KMS-11 (cell line): ENCODE measurements at regions not wholly inside any gene's neighbourhood (a gene's known extent, or its start where the extent isn't known, plus 50 kb on each side); places are given as distances from the start of the nearest gene placed in this dataset.

Experiments
- H2AFZ ChIP-seq: fragments of 200-600 bp; sonication (generic); 2 replicates; pipeline ENCODE4 v1.6.1; 2016; ENCODE audit warnings: antibody characterized with exemption, mixed run types, low read depth
- H3K27ac ChIP-seq: fragments of 200-600 bp; sonication (generic); 2 replicates; pipeline ENCODE4 v1.6.1; 2016; ENCODE audit warnings: mild to moderate bottlenecking, mixed run types
- H3K27me3 ChIP-seq: fragments of 200-600 bp; sonication (generic); 2 replicates; pipeline ENCODE4 v1.6.1; 2017; ENCODE audit warnings: mild to moderate bottlenecking, low read depth, mixed run types, moderate library complexity; ENCODE audit not compliant: insufficient read depth
- H3K36me3 ChIP-seq: fragments of 200-600 bp; sonication (generic); 2 replicates; pipeline ENCODE4 v1.6.1; 2017; ENCODE audit warnings: mild to moderate bottlenecking, mixed run types; ENCODE audit not compliant: insufficient read depth
- H3K4me1 ChIP-seq: fragments of 200-600 bp; sonication (generic); 2 replicates; pipeline ENCODE4 v1.6.1; 2016; ENCODE audit warnings: mild to moderate bottlenecking, low read depth, mixed run types; ENCODE audit not compliant: poor library complexity, severe bottlenecking
- H3K4me2 ChIP-seq: fragments of 200-600 bp; sonication (generic); 2 replicates; pipeline ENCODE4 v1.7.0; 2016; ENCODE audit warnings: mild to moderate bottlenecking, mixed run types
- H3K4me3 ChIP-seq: fragments of 200-600 bp; sonication (generic); IDR thresholded peaks from 2 replicates; pipeline ENCODE4 v1.6.1; 2017; ENCODE audit warnings: low read depth, low read length, mixed read lengths; ENCODE audit not compliant: insufficient read depth
- H3K79me2 ChIP-seq: fragments of 200-600 bp; sonication (generic); 2 replicates; pipeline ENCODE4 v1.6.1; 2016; ENCODE audit warnings: low read depth, mixed run types; ENCODE audit not compliant: insufficient read depth
- H3K9ac ChIP-seq: fragments of 200-600 bp; sonication (generic); 2 replicates; pipeline ENCODE4 v1.6.1; 2016; ENCODE audit warnings: mild to moderate bottlenecking, mixed run types
- H4K20me1 ChIP-seq: fragments of 200-600 bp; sonication (generic); 2 replicates; pipeline ENCODE4 v1.6.1; 2016; ENCODE audit warnings: mild to moderate bottlenecking, mixed run types; ENCODE audit not compliant: insufficient read depth
- TF ChIP-seq, protein P1 (sequence below): fragments of 200-600 bp; sonication (generic); conservative IDR thresholded peaks from 2 replicates; pipeline ENCODE4 v1.6.1; 2017; ENCODE audit warnings: low read depth, mild to moderate bottlenecking, antibody characterized with exemption, low read length, moderate library complexity, mixed read lengths

DNA sequence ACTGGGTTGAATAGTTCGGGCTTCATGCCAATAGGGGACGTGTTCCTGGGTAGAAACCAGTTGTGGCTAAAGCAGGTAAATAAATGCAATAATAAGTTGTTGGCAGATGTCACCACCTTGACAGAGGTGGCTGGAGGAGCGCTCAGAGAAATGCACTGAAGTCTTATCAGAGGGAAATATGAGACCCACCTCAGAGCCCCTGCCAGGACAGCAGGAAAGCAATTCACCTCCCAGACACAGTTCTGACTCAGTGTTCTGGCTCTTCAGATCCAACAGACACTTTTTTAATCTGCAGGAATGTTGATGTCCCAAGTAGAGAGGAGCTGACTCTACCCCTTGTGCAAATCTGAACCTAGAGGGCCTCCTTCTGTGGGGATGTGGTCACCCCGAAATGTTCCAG lies 687.1 kb upstream of the FBXO33 start:
- H3K27ac ChIP-seq, result no peak overlapping the region
- no peak overlapping the region for H3K9ac ChIP-seq
- H3K4me3 ChIP-seq, result no peak overlapping the region
- no peaks in the 10 kb centered on the region for H3K79me2 ChIP-seq
- H2AFZ ChIP-seq, result no peak overlapping the region
- H3K4me2 ChIP-seq, result no peak overlapping the region
- H3K27me3 ChIP-seq, result no peaks in the 10 kb centered on the region
- H3K4me1 ChIP-seq, result no peaks in the 10 kb centered on the region
- TF ChIP-seq, protein P1, sequence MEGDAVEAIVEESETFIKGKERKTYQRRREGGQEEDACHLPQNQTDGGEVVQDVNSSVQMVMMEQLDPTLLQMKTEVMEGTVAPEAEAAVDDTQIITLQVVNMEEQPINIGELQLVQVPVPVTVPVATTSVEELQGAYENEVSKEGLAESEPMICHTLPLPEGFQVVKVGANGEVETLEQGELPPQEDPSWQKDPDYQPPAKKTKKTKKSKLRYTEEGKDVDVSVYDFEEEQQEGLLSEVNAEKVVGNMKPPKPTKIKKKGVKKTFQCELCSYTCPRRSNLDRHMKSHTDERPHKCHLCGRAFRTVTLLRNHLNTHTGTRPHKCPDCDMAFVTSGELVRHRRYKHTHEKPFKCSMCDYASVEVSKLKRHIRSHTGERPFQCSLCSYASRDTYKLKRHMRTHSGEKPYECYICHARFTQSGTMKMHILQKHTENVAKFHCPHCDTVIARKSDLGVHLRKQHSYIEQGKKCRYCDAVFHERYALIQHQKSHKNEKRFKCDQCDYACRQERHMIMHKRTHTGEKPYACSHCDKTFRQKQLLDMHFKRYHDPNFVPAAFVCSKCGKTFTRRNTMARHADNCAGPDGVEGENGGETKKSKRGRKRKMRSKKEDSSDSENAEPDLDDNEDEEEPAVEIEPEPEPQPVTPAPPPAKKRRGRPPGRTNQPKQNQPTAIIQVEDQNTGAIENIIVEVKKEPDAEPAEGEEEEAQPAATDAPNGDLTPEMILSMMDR, result no peak
- H3K36me3 ChIP-seq, result no peaks in the 10 kb centered on the region
- no peaks in the 10 kb centered on the region for H4K20me1 ChIP-seq

DNA sequence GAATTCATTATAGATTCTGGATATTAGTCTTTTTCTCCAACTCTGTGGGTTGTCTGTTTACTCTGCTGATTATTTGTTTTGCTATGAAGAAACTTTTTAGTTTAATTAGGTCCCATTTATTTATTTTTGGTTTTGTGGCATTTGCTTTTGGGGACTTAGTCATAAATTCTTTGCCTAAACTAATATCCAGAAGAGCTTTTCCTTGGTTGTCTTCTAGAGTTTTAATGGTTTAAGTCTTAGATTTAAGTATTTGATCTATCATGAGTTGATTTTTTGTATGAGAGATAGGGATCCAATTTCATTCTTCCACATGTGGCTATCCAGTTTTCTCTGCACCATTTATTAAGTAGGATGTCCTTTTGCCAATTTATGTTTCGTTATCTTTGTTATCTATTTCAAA lies 683.4 kb upstream of the FBXO33 start:
- TF ChIP-seq, protein P1, result no peak
- no peak overlapping the region for H3K4me2 ChIP-seq
- H3K9ac ChIP-seq, result no peak overlapping the region
- H4K20me1 ChIP-seq, result no peaks in the 10 kb centered on the region
- H3K36me3 ChIP-seq, result no peaks in the 10 kb centered on the region
- H2AFZ ChIP-seq, result no peak overlapping the region
- no peaks in the 10 kb centered on the region for H3K27me3 ChIP-seq
- no peaks in the 10 kb centered on the region for H3K79me2 ChIP-seq
- no peaks in the 10 kb centered on the region for H3K4me1 ChIP-seq
- H3K4me3 ChIP-seq, result no peak overlapping the region
- H3K27ac ChIP-seq, result no peak overlapping the region

DNA sequence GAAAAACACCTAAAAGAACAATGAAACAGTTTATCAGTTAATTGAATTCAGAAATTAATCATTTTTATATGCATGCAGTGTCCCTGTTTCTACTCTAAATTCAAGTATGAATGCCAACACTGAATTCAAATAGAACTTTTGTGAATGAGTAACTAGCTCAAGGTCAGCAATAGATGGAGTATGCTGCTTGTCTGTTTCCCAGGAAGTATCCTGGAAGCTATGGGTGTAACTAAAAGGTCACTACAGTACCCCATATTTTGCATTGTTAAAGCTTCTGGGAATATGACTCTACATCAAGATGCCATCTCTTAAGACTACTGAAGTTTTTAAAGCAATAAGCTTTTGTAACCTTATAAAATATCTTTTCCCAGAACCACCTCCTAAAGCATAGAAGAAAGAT lies 681.4 kb upstream of the FBXO33 start:
- Histone ChIP-seq H3K79me2 (no peaks in the 10 kb centered on the region), H3K27me3 (no peaks in the 10 kb centered on the region), H3K4me3 (no peak overlapping the region), H3K4me2 (no peak overlapping the region), H2AFZ (no peak overlapping the region), H3K9ac (no peak overlapping the region), H3K36me3 (no peaks in the 10 kb centered on the region), H3K4me1 (no peaks in the 10 kb centered on the region), H4K20me1 (no peaks in the 10 kb centered on the region), H3K27ac (no peak overlapping the region)
- TF ChIP-seq, protein P1, result no peak

DNA sequence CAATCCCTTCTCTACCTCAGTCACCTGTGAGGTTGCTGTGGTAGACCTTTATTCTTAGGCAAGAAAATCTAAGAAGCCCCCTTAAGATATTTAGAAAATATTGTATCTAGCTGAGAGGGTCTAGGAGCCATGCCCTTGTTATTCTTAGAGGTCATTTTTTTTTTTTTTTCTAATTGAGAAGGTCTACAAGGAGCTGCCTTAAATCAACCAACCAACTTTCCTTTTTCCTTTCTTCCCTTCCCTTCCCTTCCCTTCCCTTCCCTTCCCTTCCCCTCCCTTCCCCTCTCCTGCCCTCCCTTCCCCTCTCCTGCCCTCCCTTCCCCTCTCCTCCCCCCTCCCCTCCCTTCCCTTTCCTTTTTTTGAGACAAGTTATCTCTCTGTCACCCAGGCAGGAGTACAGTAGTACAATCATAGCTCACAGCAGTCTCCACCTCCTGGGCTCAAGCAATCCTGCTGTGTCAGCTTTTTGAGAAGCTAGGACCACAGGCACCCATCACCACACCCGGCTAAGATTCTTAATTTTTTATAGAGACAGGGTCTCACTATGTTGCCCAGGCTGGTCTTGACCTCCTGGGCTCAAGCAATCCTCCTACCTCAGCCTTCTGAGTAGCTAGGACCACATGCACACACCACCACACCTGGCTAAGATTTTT lies 668.4 kb upstream of the FBXO33 start:
- H4K20me1 ChIP-seq, result no peaks in the 10 kb centered on the region
- H3K9ac ChIP-seq, result no peak overlapping the region
- H3K79me2 ChIP-seq, result no peaks in the 10 kb centered on the region
- H3K4me3 ChIP-seq, result no peak overlapping the region
- no peak overlapping the region for H3K27ac ChIP-seq
- H3K4me1 ChIP-seq, result no peaks in the 10 kb centered on the region
- no peak overlapping the region for H3K4me2 ChIP-seq
- H3K27me3 ChIP-seq, result no peaks in the 10 kb centered on the region
- TF ChIP-seq, protein P1, result no peak
- H2AFZ ChIP-seq, result no peak overlapping the region
- H3K36me3 ChIP-seq, result no peaks in the 10 kb centered on the region
